ENCODE measurements at regions not wholly inside any gene's neighbourhood (a gene's known extent, or its start where the extent isn't known, plus 50 kb on each side); places are given as distances from the start of the nearest gene placed in this dataset.

DNA sequence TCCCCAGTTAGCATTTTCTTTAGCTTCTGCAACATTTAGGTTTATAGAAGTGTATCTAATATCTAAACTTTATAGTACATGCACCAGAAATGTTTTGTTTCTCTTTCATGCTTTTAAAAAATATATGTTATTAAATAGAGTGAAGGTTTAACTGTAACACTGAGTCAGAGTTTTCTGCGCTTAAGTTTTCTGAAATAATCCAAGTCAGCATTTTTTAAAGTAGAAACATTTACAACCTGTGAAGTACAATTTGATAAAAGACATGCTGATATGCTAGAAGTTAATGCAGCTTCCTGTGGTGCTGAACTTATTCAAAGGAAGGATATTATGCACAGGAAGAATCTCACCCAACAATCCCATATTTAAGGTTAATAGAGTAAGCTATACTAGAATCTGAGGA is 1096.8 kb downstream of the LRFN5 start:
- Histone ChIP-seq H4K20me1 (ENCODE audit: control insufficient read depth, insufficient read depth, low read length, poor library complexity, severe bottlenecking) (no peaks in the 10 kb centered on the region), H3K36me3 (replicated peaks in 1 of 2; ENCODE audit: control extremely low read depth in 1 of 2, control insufficient read depth in 1 of 2, extremely low read depth in 1 of 2, insufficient read depth in 2 of 2, low read length in 1 of 2) (no peaks in the 10 kb centered on the region), H3K4me1 (ENCODE audit: control insufficient read depth in 2 of 2, insufficient read depth in 2 of 2, low read length in 2 of 2) (no peaks in the 10 kb centered on the region), H3K9ac (ENCODE audit: low read length) (no peak overlapping the region), H3K4me2 (replicated peaks; ENCODE audit: low read depth, low read length, poor library complexity, severe bottlenecking) (no peak overlapping the region), H3K4me3 (ENCODE audit: control extremely low read depth in 1 of 5, extremely low read depth in 1 of 5, insufficient read depth in 1 of 5, low read depth in 2 of 5, low read length in 4 of 5) (no peak overlapping the region), H3K27ac (ENCODE audit: low read length in 2 of 2) (no peak overlapping the region), H3K79me2 (ENCODE audit: control insufficient read depth, insufficient read depth, low read length) (no peaks in the 10 kb centered on the region), H3K9me3 (ENCODE audit: control extremely low read depth in 1 of 3, control insufficient read depth in 2 of 3, insufficient read depth in 1 of 3, low read length in 2 of 3) (peaks cover 0 to 1% (median 0%) of the 10 kb centered on the region in 3 donors), H2AFZ (ENCODE audit: insufficient read depth, low read depth, low read length, poor library complexity, severe bottlenecking) (no peak overlapping the region), H3K27me3 (replicated peaks in 1 of 4; ENCODE audit: control extremely low read depth in 1 of 4, control insufficient read depth in 3 of 4, insufficient read depth in 4 of 4, low read length in 3 of 4) (no peaks in the 10 kb centered on the region)
- intact Hi-C loops (cut with micrococcal nuclease): no loop called here
- Mint-ChIP-seq H3K9me3 (ENCODE audit: insufficient read depth) (no peaks in the 10 kb centered on the region), H3K4me1 (no peaks in the 10 kb centered on the region), H3K4me3 (no peak overlapping the region), H3K27me3 (no peaks in the 10 kb centered on the region), H3K27ac (no peak overlapping the region)
- POLR2A ChIA-PET: no interaction called here
- no CpG with 5 or more reads among the region's 1 CpG for WGBS (ENCODE audit: insufficient coverage)
- ATAC-seq (ENCODE audit: low read depth) (no peak), DNase-seq (no peak)
- CTCF ChIA-PET: no interaction called here
- no peak for TF ChIP-seq EZH2 (IDR thresholded peaks at IDR 0.05; ENCODE audit: borderline replicate concordance, insufficient read depth, low read depth, low read length, poor library complexity, severe bottlenecking)
- TF ChIP-seq, protein P1, sequence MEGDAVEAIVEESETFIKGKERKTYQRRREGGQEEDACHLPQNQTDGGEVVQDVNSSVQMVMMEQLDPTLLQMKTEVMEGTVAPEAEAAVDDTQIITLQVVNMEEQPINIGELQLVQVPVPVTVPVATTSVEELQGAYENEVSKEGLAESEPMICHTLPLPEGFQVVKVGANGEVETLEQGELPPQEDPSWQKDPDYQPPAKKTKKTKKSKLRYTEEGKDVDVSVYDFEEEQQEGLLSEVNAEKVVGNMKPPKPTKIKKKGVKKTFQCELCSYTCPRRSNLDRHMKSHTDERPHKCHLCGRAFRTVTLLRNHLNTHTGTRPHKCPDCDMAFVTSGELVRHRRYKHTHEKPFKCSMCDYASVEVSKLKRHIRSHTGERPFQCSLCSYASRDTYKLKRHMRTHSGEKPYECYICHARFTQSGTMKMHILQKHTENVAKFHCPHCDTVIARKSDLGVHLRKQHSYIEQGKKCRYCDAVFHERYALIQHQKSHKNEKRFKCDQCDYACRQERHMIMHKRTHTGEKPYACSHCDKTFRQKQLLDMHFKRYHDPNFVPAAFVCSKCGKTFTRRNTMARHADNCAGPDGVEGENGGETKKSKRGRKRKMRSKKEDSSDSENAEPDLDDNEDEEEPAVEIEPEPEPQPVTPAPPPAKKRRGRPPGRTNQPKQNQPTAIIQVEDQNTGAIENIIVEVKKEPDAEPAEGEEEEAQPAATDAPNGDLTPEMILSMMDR (IDR thresholded peaks at IDR 0.05): no peak

DNA sequence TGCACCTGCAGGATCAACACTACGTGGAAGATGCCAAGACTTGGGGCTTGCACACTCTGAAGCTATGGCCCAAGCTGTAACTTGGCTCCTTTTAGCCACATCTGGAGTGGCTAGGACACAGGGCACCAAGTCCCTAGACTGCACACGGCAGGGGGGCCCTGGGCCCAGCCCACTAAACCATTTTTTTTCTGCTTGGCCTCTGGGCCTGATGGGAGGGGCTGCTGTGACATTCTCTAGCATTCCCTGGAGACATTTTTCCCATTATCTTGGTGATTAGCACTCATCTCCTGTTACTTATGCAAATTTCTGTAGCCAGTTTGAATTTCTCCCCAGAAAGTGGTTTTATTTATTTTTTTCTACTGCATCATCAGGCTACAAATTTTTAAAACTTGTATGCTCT is 1080.7 kb downstream of the LRFN5 start:
- Mint-ChIP-seq H3K4me3 (no peak overlapping the region), H3K27me3 (no peaks in the 10 kb centered on the region)

More for the DNA sequence above, 1080.7 kb downstream of the LRFN5 start:
- H3K27ac ChIP-seq (ENCODE audit: low read length in 2 of 2): no peak overlapping the region
- no peak overlapping the region for H3K27ac Mint-ChIP-seq
- no peaks in the 10 kb centered on the region for H3K9me3 Mint-ChIP-seq (ENCODE audit: insufficient read depth)
- POLR2A ChIA-PET: no interaction called here
- H3K4me1 Mint-ChIP-seq: no peaks in the 10 kb centered on the region
- WGBS (ENCODE audit: insufficient coverage): 70% methylated on average over 2 of the region's 2 CpGs
- no peak overlapping the region for H3K4me3 ChIP-seq (ENCODE audit: control extremely low read depth in 1 of 5, extremely low read depth in 1 of 5, insufficient read depth in 1 of 5, low read depth in 2 of 5, low read length in 4 of 5)
- H3K79me2 ChIP-seq (ENCODE audit: control insufficient read depth, insufficient read depth, low read length): no peaks in the 10 kb centered on the region
- CTCF ChIA-PET: no interaction called here
- no peaks in the 10 kb centered on the region for H3K36me3 ChIP-seq (replicated peaks in 1 of 2; ENCODE audit: control extremely low read depth in 1 of 2, control insufficient read depth in 1 of 2, extremely low read depth in 1 of 2, insufficient read depth in 2 of 2, low read length in 1 of 2)
- DNase-seq: no peak
- ATAC-seq (ENCODE audit: low read depth): no peak
- no peak overlapping the region for H3K4me2 ChIP-seq (replicated peaks; ENCODE audit: low read depth, low read length, poor library complexity, severe bottlenecking)
- H3K27me3 ChIP-seq (replicated peaks in 1 of 4; ENCODE audit: control extremely low read depth in 1 of 4, control insufficient read depth in 3 of 4, insufficient read depth in 4 of 4, low read length in 3 of 4): no peaks in the 10 kb centered on the region
- H3K4me1 ChIP-seq (ENCODE audit: control insufficient read depth in 2 of 2, insufficient read depth in 2 of 2, low read length in 2 of 2): no peaks in the 10 kb centered on the region
- intact Hi-C loops (cut with micrococcal nuclease): no loop called here
- H3K9ac ChIP-seq (ENCODE audit: low read length): no peak overlapping the region
- no peaks in the 10 kb centered on the region for H4K20me1 ChIP-seq (ENCODE audit: control insufficient read depth, insufficient read depth, low read length, poor library complexity, severe bottlenecking)
- H2AFZ ChIP-seq (ENCODE audit: insufficient read depth, low read depth, low read length, poor library complexity, severe bottlenecking): no peak overlapping the region
- no peaks in the 10 kb centered on the region for H3K9me3 ChIP-seq (ENCODE audit: control extremely low read depth in 1 of 3, control insufficient read depth in 2 of 3, insufficient read depth in 1 of 3, low read length in 2 of 3)
- TF ChIP-seq EZH2 (IDR thresholded peaks at IDR 0.05; ENCODE audit: borderline replicate concordance, insufficient read depth, low read depth, low read length, poor library complexity, severe bottlenecking): no peak
- TF ChIP-seq, protein P1 (IDR thresholded peaks at IDR 0.05): no peak

All from B cell (primary cell).